GM12878 (cell line): ENCODE measurements at regions not wholly inside any gene's neighbourhood (a gene's known extent, or its start where the extent isn't known, plus 50 kb on each side); places are given as distances from the start of the nearest gene placed in this dataset.

Experiments used
- ATF2 ChIP-seq: IDR thresholded peaks from 2 replicates; pipeline ENCODE4 v1.6.1; 2012; ENCODE audit warnings: low read length, inconsistent platforms
- CBX5 ChIP-seq: sonication (generic); IDR thresholded peaks from 2 replicates; pipeline ENCODE4 v1.6.1; 2016; ENCODE audit warnings: low read depth, moderate library complexity, mild to moderate bottlenecking, inconsistent platforms
- CREB1 ChIP-seq: IDR thresholded peaks from 2 replicates; pipeline ENCODE4 v1.6.1; 2012; ENCODE audit warnings: low read depth, mild to moderate bottlenecking, inconsistent platforms
- CTCF ChIP-seq, 3 experiments: IDR thresholded peaks in 2 of 3; conservative IDR thresholded peaks in 1 of 3; 2 replicates each; pipeline ENCODE4 v1.5.1; 2011; ENCODE audit warnings: low read depth in 3 of 3, low read length in 3 of 3, mild to moderate bottlenecking in 3 of 3, control low read depth in 2 of 3, moderate library complexity in 2 of 3, inconsistent platforms in 1 of 3, mixed read lengths in 1 of 3; ENCODE audit not compliant: control insufficient read depth in 2 of 3, insufficient read depth in 1 of 3; ENCODE audit errors: extremely low read depth in 1 of 3
- E2F8 ChIP-seq: fragments of 450-650 bp; IDR thresholded peaks from 2 replicates; pipeline ENCODE4 v1.6.1; 2018; ENCODE audit warnings: mild to moderate bottlenecking, low read depth, moderate library complexity; ENCODE audit not compliant: partially characterized antibody
- JUND ChIP-seq: IDR thresholded peaks from 2 replicates; pipeline ENCODE4 v1.6.1; 2012; ENCODE audit warnings: low read depth, mild to moderate bottlenecking, low read length, improper control_type of control experiment, moderate library complexity
- REST ChIP-seq: IDR thresholded peaks from 2 replicates; pipeline ENCODE4 v1.6.1; 2012; ENCODE audit warnings: mild to moderate bottlenecking, low read depth, low read length
- RUNX3 ChIP-seq: IDR thresholded peaks from 2 replicates; pipeline ENCODE4 v1.6.1; 2012; ENCODE audit warnings: low read length, inconsistent platforms
- SMAD1 ChIP-seq: fragments of 450-650 bp; IDR thresholded peaks from 2 replicates; pipeline ENCODE4 v1.6.1; 2018; ENCODE audit warnings: mild to moderate bottlenecking, low read depth; ENCODE audit not compliant: partially characterized antibody
- USF1 ChIP-seq: IDR thresholded peaks from 2 replicates; pipeline ENCODE4 v1.6.1; 2011; ENCODE audit warnings: borderline replicate concordance, low read depth, mild to moderate bottlenecking, moderate library complexity, mixed read lengths, low read length; ENCODE audit not compliant: insufficient read depth; ENCODE audit errors: extremely low read length
- ZNF592 ChIP-seq: fragments of 450-650 bp; IDR thresholded peaks from 2 replicates; pipeline ENCODE4 v1.6.1; 2017; ENCODE audit warnings: mild to moderate bottlenecking, moderate library complexity

- TF ChIP-seq E2F8: no peak
- no peak for TF ChIP-seq REST
- no peak for TF ChIP-seq ZNF592
- no peak for TF ChIP-seq SMAD1
- no peak for TF ChIP-seq USF1
- peak; percentile 42 to 67 (median 62); a peak in 5 of 6 replicates for TF ChIP-seq CTCF (IDR thresholded peaks at IDR 0.05 in 2 of 3, conservative IDR thresholded peaks at IDR 0.05 in 1 of 3; ENCODE audit: control insufficient read depth in 2 of 3, extremely low read depth in 1 of 3, insufficient read depth in 1 of 3, low read depth in 3 of 3, low read length in 3 of 3)
- TF ChIP-seq CBX5: no peak
- no peak for TF ChIP-seq CREB1
- no peak for TF ChIP-seq ATF2
- TF ChIP-seq RUNX3: peak; percentile 31; the same call in 1 of the 2 replicates
- TF ChIP-seq JUND: no peak
These were observed 63.6 kb upstream of the PWP1 start (continued) for GRCh38 chr12:107622001-107622400.
